ENCODE measurements at regions not wholly inside any gene's neighbourhood (a gene's known extent, or its start where the extent isn't known, plus 50 kb on each side); places are given as distances from the start of the nearest gene placed in this dataset.

DNA sequence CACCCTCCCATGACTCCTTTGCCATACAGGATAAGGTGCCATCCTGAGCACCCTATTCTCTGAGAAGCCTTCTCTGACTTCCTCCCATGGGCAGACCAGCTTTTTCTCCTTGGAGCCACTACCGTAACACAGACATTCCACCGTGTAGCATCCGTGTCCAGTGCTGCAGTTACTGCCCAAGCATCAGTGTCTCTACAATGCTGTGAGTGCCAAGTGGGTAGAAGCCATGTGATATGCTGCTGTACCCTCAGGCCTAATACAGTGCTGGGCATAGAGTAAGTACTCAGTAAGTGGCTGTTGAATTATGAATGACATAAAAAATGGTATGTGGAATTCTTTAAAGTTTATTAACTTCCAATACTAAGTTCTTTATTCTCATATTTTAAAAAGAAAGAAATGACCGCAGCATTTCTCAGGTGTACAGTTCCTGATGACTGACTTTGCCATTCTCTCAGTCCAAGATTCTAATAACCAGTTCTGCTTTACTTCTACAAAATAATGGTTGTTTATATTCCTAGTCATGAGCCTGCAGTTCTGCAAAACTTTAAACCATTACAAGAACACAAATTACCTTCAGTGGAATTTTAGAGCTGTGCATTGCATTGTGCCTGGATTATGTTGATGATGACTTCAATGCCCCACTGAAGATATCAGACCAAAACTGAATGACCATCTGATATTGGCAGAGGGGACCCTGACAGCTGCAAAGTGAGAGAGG, 118.7 kb downstream of the RPAP3 start:
- WGBS, 2 experiments, result 97% methylated on average over 4 of the region's 4 CpGs
- Histone ChIP-seq H3K27ac (ENCODE audit: insufficient read depth, low read depth, low read length, poor library complexity, severe bottlenecking) (no peak overlapping the region), H3K4me3 (ENCODE audit: insufficient read depth, low read depth, low read length) (no peak overlapping the region), H3K9me3 (ENCODE audit: control insufficient read depth, low read length) (no peaks in the 10 kb centered on the region), H3K4me1 (ENCODE audit: control insufficient read depth, insufficient read depth, low read length) (peaks cover 6% of the 10 kb centered on the region), H3K36me3 (ENCODE audit: control insufficient read depth, insufficient read depth, low read length) (no peaks in the 10 kb centered on the region), H3K27me3 (ENCODE audit: control insufficient read depth, insufficient read depth, low read length, poor library complexity, severe bottlenecking) (no peaks in the 10 kb centered on the region)

DNA sequence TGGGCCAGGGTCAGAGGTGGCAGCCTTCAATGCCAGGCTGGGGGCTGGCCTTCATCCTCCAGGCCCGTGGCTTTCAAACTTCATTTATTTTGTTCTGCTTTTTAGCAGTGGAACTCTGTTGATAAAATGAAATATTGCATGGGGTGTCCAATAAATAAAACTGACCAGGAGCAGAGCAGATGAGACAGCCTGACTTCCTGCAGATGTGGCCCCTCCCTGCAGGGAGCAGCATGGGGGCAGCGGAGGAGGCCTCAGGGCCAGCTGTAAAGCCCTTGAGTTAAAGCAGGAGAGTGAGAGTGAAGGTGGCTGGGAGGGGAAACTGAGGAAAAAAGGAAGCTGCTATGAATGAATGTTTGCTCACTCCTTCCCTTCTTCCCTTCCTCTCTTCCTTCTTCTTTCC, 120.3 kb downstream of the RPAP3 start:
- no peak overlapping the region for H3K27ac ChIP-seq (ENCODE audit: insufficient read depth, low read depth, low read length, poor library complexity, severe bottlenecking)
- no peaks in the 10 kb centered on the region for H3K36me3 ChIP-seq (ENCODE audit: control insufficient read depth, insufficient read depth, low read length)
- no peaks in the 10 kb centered on the region for H3K4me1 ChIP-seq (ENCODE audit: control insufficient read depth, insufficient read depth, low read length)
- H3K27me3 ChIP-seq (ENCODE audit: control insufficient read depth, insufficient read depth, low read length, poor library complexity, severe bottlenecking), result no peaks in the 10 kb centered on the region
- H3K9me3 ChIP-seq (ENCODE audit: control insufficient read depth, low read length), result no peaks in the 10 kb centered on the region
- 94% methylated on average over 2 of the region's 2 CpGs for WGBS, 2 experiments
- H3K4me3 ChIP-seq (ENCODE audit: insufficient read depth, low read depth, low read length), result no peak overlapping the region

DNA sequence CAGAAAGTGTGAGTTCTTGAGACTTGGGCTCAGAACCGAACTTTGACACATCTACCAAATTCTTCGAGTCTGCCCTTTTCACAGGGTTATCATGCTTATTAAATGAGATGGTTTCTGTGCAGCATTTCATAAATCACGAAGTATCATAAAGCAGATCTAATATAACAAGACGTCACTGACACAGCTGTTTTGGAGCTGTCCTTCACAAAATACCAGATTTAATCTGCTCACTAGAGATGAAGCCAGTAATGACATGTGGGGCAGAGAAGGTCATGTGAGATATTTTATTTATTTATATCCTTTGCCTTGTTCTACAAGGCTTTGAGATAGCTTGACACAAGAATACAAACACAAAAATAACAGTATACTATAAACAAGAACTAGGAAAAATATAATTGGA, 127.0 kb downstream of the RPAP3 start:
- Histone ChIP-seq H3K9me3 (ENCODE audit: control insufficient read depth, low read length) (no peaks in the 10 kb centered on the region), H3K4me3 (ENCODE audit: insufficient read depth, low read depth, low read length) (no peak overlapping the region), H3K27me3 (ENCODE audit: control insufficient read depth, insufficient read depth, low read length, poor library complexity, severe bottlenecking) (no peaks in the 10 kb centered on the region), H3K4me1 (ENCODE audit: control insufficient read depth, insufficient read depth, low read length) (peaks cover 25% of the 10 kb centered on the region), H3K36me3 (ENCODE audit: control insufficient read depth, insufficient read depth, low read length) (no peaks in the 10 kb centered on the region), H3K27ac (ENCODE audit: insufficient read depth, low read depth, low read length, poor library complexity, severe bottlenecking) (no peak overlapping the region)
- 98 to 100% methylated on average over 3 to 4 of the region's 4 CpGs for WGBS, 2 experiments

- Histone ChIP-seq H3K4me3 (ENCODE audit: insufficient read depth, low read depth, low read length) (no peak overlapping the region), H3K9me3 (ENCODE audit: control insufficient read depth, low read length) (no peaks in the 10 kb centered on the region), H3K27ac (ENCODE audit: insufficient read depth, low read depth, low read length, poor library complexity, severe bottlenecking) (no peak overlapping the region), H3K36me3 (ENCODE audit: control insufficient read depth, insufficient read depth, low read length) (no peaks in the 10 kb centered on the region), H3K4me1 (ENCODE audit: control insufficient read depth, insufficient read depth, low read length) (peaks cover 25% of the 10 kb centered on the region), H3K27me3 (ENCODE audit: control insufficient read depth, insufficient read depth, low read length, poor library complexity, severe bottlenecking) (no peaks in the 10 kb centered on the region)
- WGBS, 2 experiments, result 90 to 96% methylated on average over 6 to 7 of the region's 7 CpGs
Observed at GRCh38 chr12:47577206-47577989, 128.4 kb downstream of the RPAP3 start.

DNA sequence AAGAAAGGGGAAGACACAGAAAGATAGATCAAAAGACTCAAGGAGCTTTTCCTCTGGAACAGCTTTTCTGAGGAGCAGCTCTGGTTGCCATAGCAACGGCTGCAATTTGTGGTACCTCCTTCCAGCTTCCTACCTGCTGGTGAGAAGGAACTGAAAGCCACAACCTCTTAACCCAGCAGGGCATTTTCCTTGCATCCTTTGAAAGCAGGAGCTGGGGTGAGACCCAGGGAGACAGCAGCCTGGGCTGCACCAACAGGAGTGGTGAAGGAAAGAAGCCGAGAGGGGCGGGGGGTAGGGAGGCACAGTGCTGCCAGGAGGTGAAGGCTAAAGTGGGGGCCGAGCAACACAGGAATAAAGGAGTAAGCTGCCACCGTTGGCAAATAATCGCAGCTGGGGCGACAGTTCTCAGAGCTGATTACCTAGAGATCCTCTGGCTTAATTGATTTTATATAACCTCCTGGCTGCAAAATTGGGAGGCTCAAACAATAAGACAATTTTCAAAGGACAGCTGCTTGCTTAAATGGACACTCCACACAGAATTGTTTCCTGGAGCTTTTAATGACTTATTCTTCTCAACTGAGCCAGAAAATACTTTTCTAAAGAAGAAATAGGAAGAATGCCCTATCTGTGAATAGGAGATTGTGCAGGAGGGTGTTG, 129.4 kb downstream of the RPAP3 start:
- Histone ChIP-seq H3K27me3 (ENCODE audit: control insufficient read depth, insufficient read depth, low read length, poor library complexity, severe bottlenecking) (no peaks in the 10 kb centered on the region), H3K27ac (ENCODE audit: insufficient read depth, low read depth, low read length, poor library complexity, severe bottlenecking) (peak overlapping the region; percentile 73), H3K4me1 (ENCODE audit: control insufficient read depth, insufficient read depth, low read length) (peaks cover 25% of the 10 kb centered on the region), H3K36me3 (ENCODE audit: control insufficient read depth, insufficient read depth, low read length) (no peaks in the 10 kb centered on the region), H3K4me3 (ENCODE audit: insufficient read depth, low read depth, low read length) (no peak overlapping the region), H3K9me3 (ENCODE audit: control insufficient read depth, low read length) (no peaks in the 10 kb centered on the region)
- WGBS, 2 experiments, result 47% methylated on average over 7 of the region's 7 CpGs

DNA sequence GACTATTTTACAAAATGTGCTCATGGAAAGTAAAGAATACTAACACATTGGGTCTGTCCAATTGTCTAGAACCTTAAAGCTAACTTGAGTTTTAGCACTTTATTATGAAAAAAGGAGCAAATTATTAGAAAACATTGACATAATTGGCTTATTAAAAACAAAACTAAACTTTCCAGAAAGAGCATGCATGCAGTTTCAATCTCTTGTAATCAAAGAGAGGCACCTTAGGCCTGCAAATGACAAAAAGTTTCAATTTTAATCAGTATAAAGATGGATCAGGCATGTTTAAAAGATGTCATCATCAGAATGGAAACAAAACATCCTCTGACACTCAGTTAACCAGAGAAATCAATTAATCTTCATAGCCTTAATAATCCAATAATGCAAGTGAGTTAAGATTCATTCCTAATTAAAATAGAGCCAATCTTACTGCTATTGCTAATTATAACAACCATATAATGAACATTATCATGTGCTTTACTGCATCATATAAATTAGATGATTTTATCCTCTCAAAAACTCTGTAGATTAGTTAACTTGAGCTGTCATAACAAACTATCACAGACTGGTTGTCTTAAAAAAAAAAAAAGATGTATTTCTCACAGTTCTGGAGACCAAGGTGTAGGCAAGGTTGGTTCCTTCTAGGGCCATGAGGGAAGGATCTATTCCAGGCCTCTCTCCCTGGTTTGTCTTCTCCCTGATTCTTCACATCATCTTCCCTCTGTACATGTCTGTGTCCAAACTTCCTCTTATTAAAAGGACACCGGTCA, 131.4 kb downstream of the RPAP3 start:
- 91 to 94% methylated on average over 1 of the region's 1 CpG for WGBS, 2 experiments
- no peaks in the 10 kb centered on the region for H3K9me3 ChIP-seq (ENCODE audit: control insufficient read depth, low read length)
- no peaks in the 10 kb centered on the region for H3K36me3 ChIP-seq (ENCODE audit: control insufficient read depth, insufficient read depth, low read length)
- H3K27ac ChIP-seq (ENCODE audit: insufficient read depth, low read depth, low read length, poor library complexity, severe bottlenecking), result no peak overlapping the region
- peaks cover 25% of the 10 kb centered on the region for H3K4me1 ChIP-seq (ENCODE audit: control insufficient read depth, insufficient read depth, low read length)
- no peaks in the 10 kb centered on the region for H3K27me3 ChIP-seq (ENCODE audit: control insufficient read depth, insufficient read depth, low read length, poor library complexity, severe bottlenecking)
- H3K4me3 ChIP-seq (ENCODE audit: insufficient read depth, low read depth, low read length), result no peak overlapping the region

DNA sequence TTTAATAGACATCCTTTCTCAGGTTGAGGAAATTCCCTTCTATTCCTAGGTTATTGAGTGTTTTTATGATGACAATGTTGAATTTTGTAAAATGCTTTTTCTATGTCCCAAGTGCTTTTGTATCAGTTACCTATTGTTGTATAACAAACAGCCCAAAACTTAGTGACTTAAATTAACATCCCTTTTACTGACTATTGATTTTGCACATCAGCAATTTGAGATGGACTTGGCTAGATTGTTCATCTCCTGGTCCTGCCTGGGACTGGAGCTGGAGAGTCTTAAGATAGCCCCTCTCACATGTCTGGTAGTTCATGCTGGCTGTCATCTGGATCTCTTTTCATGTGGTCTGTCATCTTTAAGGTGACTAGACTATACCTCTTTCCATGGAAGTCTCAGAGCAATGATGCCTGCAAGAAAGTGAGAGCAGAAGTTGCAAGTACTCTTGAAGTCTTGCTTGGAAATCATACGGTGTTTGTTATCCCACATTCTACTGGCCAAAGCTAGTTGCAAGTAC, 132.6 kb downstream of the RPAP3 start:
- H3K4me3 ChIP-seq (ENCODE audit: insufficient read depth, low read depth, low read length), result no peak overlapping the region
- H3K27ac ChIP-seq (ENCODE audit: insufficient read depth, low read depth, low read length, poor library complexity, severe bottlenecking), result no peak overlapping the region
- 93 to 100% methylated on average over 1 of the region's 1 CpG for WGBS, 2 experiments
- peaks cover 25% of the 10 kb centered on the region for H3K4me1 ChIP-seq (ENCODE audit: control insufficient read depth, insufficient read depth, low read length)
- H3K36me3 ChIP-seq (ENCODE audit: control insufficient read depth, insufficient read depth, low read length), result no peaks in the 10 kb centered on the region
- no peaks in the 10 kb centered on the region for H3K9me3 ChIP-seq (ENCODE audit: control insufficient read depth, low read length)
- H3K27me3 ChIP-seq (ENCODE audit: control insufficient read depth, insufficient read depth, low read length, poor library complexity, severe bottlenecking), result no peaks in the 10 kb centered on the region

DNA sequence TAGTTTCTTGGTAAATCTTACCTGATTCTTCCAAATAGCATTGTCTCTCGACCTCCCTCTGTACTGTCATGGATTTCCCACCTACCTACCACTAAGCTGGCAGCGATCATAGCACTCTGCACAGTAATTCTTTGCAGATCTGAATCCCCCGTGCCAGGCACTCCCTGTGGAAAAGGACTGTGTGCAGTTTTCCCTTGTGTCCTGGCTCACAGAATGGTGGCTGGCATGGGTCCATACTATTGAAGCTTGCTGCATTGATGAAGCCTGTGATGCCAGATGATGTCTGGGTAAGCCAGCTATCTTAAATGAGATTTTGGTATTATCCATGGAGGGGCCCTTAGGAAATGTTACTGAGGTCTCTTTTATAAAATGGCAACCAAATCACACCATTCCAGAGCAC, 135.7 kb downstream of the RPAP3 start:
- WGBS, 2 experiments, result 93% methylated on average over 3 of the region's 3 CpGs
- Histone ChIP-seq H3K4me3 (ENCODE audit: insufficient read depth, low read depth, low read length) (no peak overlapping the region), H3K27me3 (ENCODE audit: control insufficient read depth, insufficient read depth, low read length, poor library complexity, severe bottlenecking) (no peaks in the 10 kb centered on the region), H3K4me1 (ENCODE audit: control insufficient read depth, insufficient read depth, low read length) (no peaks in the 10 kb centered on the region), H3K9me3 (ENCODE audit: control insufficient read depth, low read length) (no peaks in the 10 kb centered on the region), H3K27ac (ENCODE audit: insufficient read depth, low read depth, low read length, poor library complexity, severe bottlenecking) (no peak overlapping the region), H3K36me3 (ENCODE audit: control insufficient read depth, insufficient read depth, low read length) (no peaks in the 10 kb centered on the region)

GRCh38 chr12:47562201-47562600, 143.6 kb downstream of the RPAP3 start:
- H3K36me3 ChIP-seq (ENCODE audit: control insufficient read depth, insufficient read depth, low read length), result no peaks in the 10 kb centered on the region
- no peaks in the 10 kb centered on the region for H3K4me1 ChIP-seq (ENCODE audit: control insufficient read depth, insufficient read depth, low read length)
- no peak overlapping the region for H3K27ac ChIP-seq (ENCODE audit: insufficient read depth, low read depth, low read length, poor library complexity, severe bottlenecking)
- H3K9me3 ChIP-seq (ENCODE audit: control insufficient read depth, low read length), result no peaks in the 10 kb centered on the region
- H3K27me3 ChIP-seq (ENCODE audit: control insufficient read depth, insufficient read depth, low read length, poor library complexity, severe bottlenecking), result no peaks in the 10 kb centered on the region
- H3K4me3 ChIP-seq (ENCODE audit: insufficient read depth, low read depth, low read length), result no peak overlapping the region
- WGBS, 2 experiments, result 95 to 100% methylated on average over 2 to 3 of the region's 3 CpGs

All from ectodermal cell (in vitro differentiated cells).